ENCODE measurements at regions not wholly inside any gene's neighbourhood (a gene's known extent, or its start where the extent isn't known, plus 50 kb on each side); places are given as distances from the start of the nearest gene placed in this dataset.

DNA sequence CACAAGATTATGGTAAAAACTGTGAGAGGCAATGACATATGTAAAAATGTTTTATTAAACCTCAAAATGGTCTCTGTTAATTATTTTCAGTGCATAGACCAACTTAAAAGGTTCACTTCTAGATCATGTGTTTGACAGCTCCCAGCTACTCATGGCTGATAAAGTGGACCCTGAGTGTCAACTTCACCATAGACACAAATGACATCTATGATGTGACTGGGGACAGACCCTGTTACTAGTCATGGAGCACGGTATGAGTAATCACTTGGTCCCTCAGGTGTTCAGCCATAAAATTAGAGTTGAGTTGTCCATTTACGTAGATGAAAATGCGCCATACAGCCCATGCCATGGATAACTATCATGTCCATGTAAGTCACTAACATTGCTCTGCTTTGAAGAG, 199.8 kb downstream of the ZNF365 start:
- Histone ChIP-seq H3K36me3 (no peaks in the 10 kb centered on the region), H3K9ac (no peak overlapping the region), H3K27ac (no peak overlapping the region), H2AFZ (replicated peaks) (no peak overlapping the region), H3K4me1 (no peaks in the 10 kb centered on the region), H3K79me2 (ENCODE audit: low read depth) (no peaks in the 10 kb centered on the region), H3F3A (ENCODE audit: low read depth) (no peaks in the 10 kb centered on the region), H3K4me2 (no peak overlapping the region), H3K27me3 (no peaks in the 10 kb centered on the region), H3K4me3 (no peak overlapping the region), H3K9me3 (ENCODE audit: low read depth) (no peaks in the 10 kb centered on the region), H4K20me1 (ENCODE audit: low read depth) (no peaks in the 10 kb centered on the region)
- Mint-ChIP-seq H3K36me3 (no peaks in the 10 kb centered on the region), H3K27me3 (ENCODE audit: insufficient read depth, low read depth) (no peaks in the 10 kb centered on the region), H3K27ac (no peak overlapping the region), H3K9me3 (no peaks in the 10 kb centered on the region), H3K4me3 (no peak overlapping the region), H3K4me1 (no peaks in the 10 kb centered on the region)
- TF ChIP-seq EZH2 (IDR thresholded peaks at IDR 0.05), result no peak
- TF ChIP-seq, protein P1, sequence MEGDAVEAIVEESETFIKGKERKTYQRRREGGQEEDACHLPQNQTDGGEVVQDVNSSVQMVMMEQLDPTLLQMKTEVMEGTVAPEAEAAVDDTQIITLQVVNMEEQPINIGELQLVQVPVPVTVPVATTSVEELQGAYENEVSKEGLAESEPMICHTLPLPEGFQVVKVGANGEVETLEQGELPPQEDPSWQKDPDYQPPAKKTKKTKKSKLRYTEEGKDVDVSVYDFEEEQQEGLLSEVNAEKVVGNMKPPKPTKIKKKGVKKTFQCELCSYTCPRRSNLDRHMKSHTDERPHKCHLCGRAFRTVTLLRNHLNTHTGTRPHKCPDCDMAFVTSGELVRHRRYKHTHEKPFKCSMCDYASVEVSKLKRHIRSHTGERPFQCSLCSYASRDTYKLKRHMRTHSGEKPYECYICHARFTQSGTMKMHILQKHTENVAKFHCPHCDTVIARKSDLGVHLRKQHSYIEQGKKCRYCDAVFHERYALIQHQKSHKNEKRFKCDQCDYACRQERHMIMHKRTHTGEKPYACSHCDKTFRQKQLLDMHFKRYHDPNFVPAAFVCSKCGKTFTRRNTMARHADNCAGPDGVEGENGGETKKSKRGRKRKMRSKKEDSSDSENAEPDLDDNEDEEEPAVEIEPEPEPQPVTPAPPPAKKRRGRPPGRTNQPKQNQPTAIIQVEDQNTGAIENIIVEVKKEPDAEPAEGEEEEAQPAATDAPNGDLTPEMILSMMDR (IDR thresholded peaks at IDR 0.05), result no peak
- no peak for TF ChIP-seq EZH2phosphoT487 (IDR thresholded peaks at IDR 0.05)
- no peak for DNase-seq (ENCODE audit: low spot score)

DNA sequence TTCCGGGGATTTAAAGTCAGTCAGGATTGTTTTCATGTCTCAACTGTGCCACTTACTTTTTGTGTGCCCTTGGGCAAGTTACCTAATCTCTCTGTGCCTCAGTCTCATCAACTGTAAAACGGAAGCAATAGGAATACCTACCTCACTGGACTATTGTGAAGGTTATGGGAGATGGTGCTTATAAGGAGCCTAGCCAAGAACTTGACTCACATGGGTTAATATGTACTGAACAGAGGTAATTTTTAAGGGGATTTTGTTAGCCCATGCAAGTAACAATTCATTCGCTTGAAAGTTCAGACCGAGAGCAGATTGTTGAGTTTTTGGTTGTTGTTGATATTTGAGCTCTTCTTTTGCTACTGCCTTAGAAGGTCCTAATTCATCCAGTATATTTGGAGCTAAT, 202.9 kb downstream of the ZNF365 start:
- Histone ChIP-seq H3K27ac (no peak overlapping the region), H2AFZ (replicated peaks) (no peak overlapping the region), H3K9me3 (ENCODE audit: low read depth) (no peaks in the 10 kb centered on the region), H3K4me2 (no peak overlapping the region), H3K4me3 (no peak overlapping the region), H3K4me1 (no peaks in the 10 kb centered on the region), H3F3A (ENCODE audit: low read depth) (no peaks in the 10 kb centered on the region), H3K79me2 (ENCODE audit: low read depth) (no peaks in the 10 kb centered on the region), H3K9ac (no peak overlapping the region), H3K36me3 (no peaks in the 10 kb centered on the region), H4K20me1 (ENCODE audit: low read depth) (no peaks in the 10 kb centered on the region), H3K27me3 (no peaks in the 10 kb centered on the region)
- Mint-ChIP-seq H3K36me3 (no peaks in the 10 kb centered on the region), H3K27ac (no peak overlapping the region), H3K4me3 (no peak overlapping the region), H3K4me1 (no peaks in the 10 kb centered on the region), H3K27me3 (ENCODE audit: insufficient read depth, low read depth) (peaks cover 5% of the 10 kb centered on the region), H3K9me3 (peaks cover 3% of the 10 kb centered on the region)
- no peak for DNase-seq (ENCODE audit: low spot score)
- TF ChIP-seq, protein P1 (IDR thresholded peaks at IDR 0.05), result no peak
- TF ChIP-seq EZH2phosphoT487 (IDR thresholded peaks at IDR 0.05) (no peak), EZH2 (IDR thresholded peaks at IDR 0.05) (no peak)

DNA sequence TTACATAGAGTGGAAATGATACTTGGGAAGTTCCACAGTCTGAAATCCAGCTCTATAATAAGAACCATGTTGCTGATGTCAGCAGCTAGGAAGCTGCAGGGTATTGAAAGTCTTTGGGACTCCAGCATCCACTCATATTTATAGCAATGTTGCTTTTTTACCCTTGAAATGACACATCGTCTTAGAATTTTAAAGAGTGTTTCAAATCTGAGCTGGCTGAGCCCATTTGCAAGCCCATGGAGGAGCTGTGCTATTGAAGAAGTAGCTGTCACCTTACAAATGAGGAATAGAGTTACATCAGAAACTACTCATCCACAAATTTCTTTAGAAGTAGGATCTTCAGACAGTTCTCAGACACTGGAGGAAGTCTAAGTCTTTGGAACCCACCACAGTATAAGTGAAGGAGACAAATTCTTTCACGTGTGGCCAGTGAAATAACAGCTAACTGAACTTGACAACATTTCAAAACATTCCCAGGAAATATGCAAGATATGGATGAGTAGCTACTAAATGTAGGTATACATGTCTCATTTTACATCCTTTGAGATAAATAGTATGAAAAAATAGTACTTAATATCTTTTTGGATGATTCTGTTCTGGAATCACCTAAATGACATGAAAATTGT, 203.6 kb downstream of the ZNF365 start:
- Mint-ChIP-seq H3K27me3 (ENCODE audit: insufficient read depth, low read depth) (peaks cover 5% of the 10 kb centered on the region), H3K27ac (no peak overlapping the region), H3K36me3 (no peaks in the 10 kb centered on the region), H3K4me3 (no peak overlapping the region), H3K4me1 (no peaks in the 10 kb centered on the region), H3K9me3 (peaks cover 3% of the 10 kb centered on the region)
- no peaks in the 10 kb centered on the region for H3K36me3 ChIP-seq
- no peak overlapping the region for H3K9ac ChIP-seq
- H4K20me1 ChIP-seq (ENCODE audit: low read depth), result no peaks in the 10 kb centered on the region
- H3K4me2 ChIP-seq, result no peak overlapping the region
- H3F3A ChIP-seq (ENCODE audit: low read depth), result no peaks in the 10 kb centered on the region
- TF ChIP-seq, protein P1 (IDR thresholded peaks at IDR 0.05), result no peak
- TF ChIP-seq EZH2phosphoT487 (IDR thresholded peaks at IDR 0.05), result no peak
- H3K4me3 ChIP-seq, result no peak overlapping the region
- H3K9me3 ChIP-seq (ENCODE audit: low read depth), result no peaks in the 10 kb centered on the region
- no peaks in the 10 kb centered on the region for H3K79me2 ChIP-seq (ENCODE audit: low read depth)
- no peak for DNase-seq (ENCODE audit: low spot score)
- no peak overlapping the region for H3K27ac ChIP-seq
- H2AFZ ChIP-seq (replicated peaks), result no peak overlapping the region
- H3K4me1 ChIP-seq, result no peaks in the 10 kb centered on the region
- no peaks in the 10 kb centered on the region for H3K27me3 ChIP-seq

Data from neural progenitor cell (in vitro differentiated cells).